IMR-90 (cell line): ENCODE measurements at regions not wholly inside any gene's neighbourhood (a gene's known extent, or its start where the extent isn't known, plus 50 kb on each side); places are given as distances from the start of the nearest gene placed in this dataset.

ENCODE experiments used
- ATAC-seq: fragments of 200-7000 bp; cut with Tn5 transposase; 2 replicates; pipeline ENCODE4 v1.9.1; 2020; ENCODE audit warnings: low read depth, mild to moderate bottlenecking, moderate library complexity
- BruUV-seq: library from RNA; stranded (reverse); fragments of 400-500 nt; replicated peaks from 2 replicates; lab custom pipeline; 2021; lab: Mats Ljungman, UMichigan
- CTCF ChIA-PET: fragments of 300-600 bp; formaldehyde crosslinking; extraction: SDS; loops from one replicate; lab custom pipeline; 2021; ENCODE audit warnings: antibody characterized with exemption; lab: Yijun Ruan, JAX
- POLR2A ChIA-PET: fragments of 300-600 bp; sonication (Branson Sonifier 250); formaldehyde crosslinking; loops from one replicate; lab custom pipeline; 2022; ENCODE audit warnings: antibody characterized with exemption; ENCODE audit not compliant: unreplicated experiment; lab: Charles Lee
- DNase-seq: peaks from one replicate; pipeline ENCODE4 v3.0.0; 2013
- H2AFZ ChIP-seq: replicated peaks from 2 replicates; pipeline ENCODE3; 2013; ENCODE audit warnings: low read length, mild to moderate bottlenecking; ENCODE audit not compliant: poor library complexity
- H2AK5ac ChIP-seq: 2 replicates; pipeline ENCODE4 v1.6.1; 2013; ENCODE audit warnings: low read depth, low read length, inconsistent platforms
- H2AK9ac ChIP-seq: replicated peaks from 2 replicates; pipeline ENCODE3; 2013; ENCODE audit warnings: mild to moderate bottlenecking, low read depth, low read length, moderate library complexity; ENCODE audit not compliant: poor library complexity
- H2BK120ac ChIP-seq: 2 replicates; pipeline ENCODE4 v1.6.1; 2013; ENCODE audit warnings: low read depth, low read length, inconsistent platforms
- H2BK15ac ChIP-seq: 3 replicates; pipeline ENCODE4 v1.6.1; 2013; ENCODE audit warnings: low read depth, low read length, inconsistent platforms
- H2BK20ac ChIP-seq: 2 replicates; pipeline ENCODE4 v1.6.1; 2013; ENCODE audit warnings: low read depth, mild to moderate bottlenecking, inconsistent platforms, low read length, moderate library complexity
- H2BK5ac ChIP-seq: 2 replicates; pipeline ENCODE4 v1.6.1; 2013; ENCODE audit warnings: mild to moderate bottlenecking, low read depth, low read length, inconsistent platforms; ENCODE audit not compliant: poor library complexity, severe bottlenecking
- H3K14ac ChIP-seq: replicated peaks from 2 replicates; pipeline ENCODE4 v1.6.1; 2013; ENCODE audit warnings: low read depth, low read length, inconsistent platforms
- H3K18ac ChIP-seq: 2 replicates; pipeline ENCODE4 v1.6.1; 2013; ENCODE audit warnings: low read depth, low read length, control low read depth
- H3K23ac ChIP-seq: 2 replicates; pipeline ENCODE4 v1.6.1; 2013; ENCODE audit warnings: low read depth, low read length, inconsistent platforms
- H3K27ac ChIP-seq: 2 replicates; pipeline ENCODE4 v1.5.1; 2013; ENCODE audit warnings: mild to moderate bottlenecking, control low read depth, low read length; ENCODE audit not compliant: insufficient read depth
- H3K27me3 ChIP-seq: 2 replicates; pipeline ENCODE4 v1.6.1; 2013; ENCODE audit warnings: low read length; ENCODE audit not compliant: control insufficient read depth, insufficient read depth
- H3K36me3 ChIP-seq: 2 replicates; pipeline ENCODE4 v1.6.1; 2013; ENCODE audit warnings: low read length, mixed read lengths; ENCODE audit not compliant: control insufficient read depth, insufficient read depth
- H3K4ac ChIP-seq: 2 replicates; pipeline ENCODE4 v1.6.1; 2013; ENCODE audit warnings: low read depth, low read length, inconsistent platforms
- H3K4me1 ChIP-seq: 2 replicates; pipeline ENCODE4 v1.6.1; 2013; ENCODE audit warnings: low read length, mixed read lengths; ENCODE audit not compliant: control insufficient read depth, insufficient read depth
- H3K4me2 ChIP-seq: 2 replicates; pipeline ENCODE4 v1.6.1; 2013; ENCODE audit warnings: low read depth, mild to moderate bottlenecking, control low read depth, low read length, moderate library complexity
- H3K4me3 ChIP-seq: 2 replicates; pipeline ENCODE4 v1.5.1; 2013; ENCODE audit warnings: low read depth, mild to moderate bottlenecking, control low read depth, low read length, moderate library complexity; ENCODE audit not compliant: insufficient read depth
- H3K56ac ChIP-seq: 2 replicates; pipeline ENCODE4 v1.6.1; 2013; ENCODE audit warnings: low read length, inconsistent platforms; ENCODE audit not compliant: insufficient read depth; ENCODE audit errors: extremely low read depth
- H3K79me1 ChIP-seq, 2 experiments: 2 replicates each; pipeline ENCODE4 v1.6.1; 2013; ENCODE audit warnings: low read length in 2 of 2, inconsistent platforms in 1 of 2, low read depth in 1 of 2
- H3K9ac ChIP-seq: 2 replicates; pipeline ENCODE4 v1.6.1; 2013; ENCODE audit warnings: low read depth, low read length, control low read depth
- H3K9me1 ChIP-seq: 2 replicates; pipeline ENCODE4 v1.6.1; 2013; ENCODE audit warnings: low read length, inconsistent platforms; ENCODE audit not compliant: insufficient read depth
- H3K9me3 ChIP-seq: 2 replicates; pipeline ENCODE4 v1.6.1; 2013; ENCODE audit warnings: low read length; ENCODE audit not compliant: control insufficient read depth, insufficient read depth
- H4K20me1 ChIP-seq: 2 replicates; pipeline ENCODE4 v1.6.1; 2013; ENCODE audit warnings: low read length, inconsistent platforms; ENCODE audit not compliant: insufficient read depth
- H4K5ac ChIP-seq: 2 replicates; pipeline ENCODE4 v1.6.1; 2013; ENCODE audit warnings: mild to moderate bottlenecking, low read depth, low read length, control low read depth
- H4K8ac ChIP-seq, 2 experiments: 2 replicates each; pipeline ENCODE4 v1.6.1; 2013; ENCODE audit warnings: low read depth in 2 of 2, low read length in 2 of 2, control low read depth in 1 of 2, inconsistent platforms in 1 of 2
- H4K91ac ChIP-seq: 2 replicates; pipeline ENCODE4 v1.6.1; 2013; ENCODE audit warnings: low read depth, low read length, inconsistent platforms; ENCODE audit not compliant: insufficient read depth
- BHLHE40 ChIP-seq: fragments of 150-350 bp; IDR thresholded peaks from 2 replicates; pipeline ENCODE4 v1.6.1; 2016; ENCODE audit warnings: mild to moderate bottlenecking, low read depth, low read length
- CEBPB ChIP-seq: IDR thresholded peaks from 2 replicates; pipeline ENCODE4 v1.6.1; 2012; ENCODE audit warnings: low read depth, low read length, improper control_type of control experiment
- CHD1 ChIP-seq: IDR thresholded peaks from 2 replicates; pipeline ENCODE4 v1.6.1; 2012; ENCODE audit warnings: low read depth, low read length, improper control_type of control experiment
- CTCF ChIP-seq: conservative IDR thresholded peaks from 2 replicates; pipeline ENCODE4 v1.5.1; 2012; ENCODE audit warnings: mild to moderate bottlenecking, low read depth, low read length, improper control_type of control experiment
- ELK1 ChIP-seq: fragments of 150-350 bp; IDR thresholded peaks from 2 replicates; pipeline ENCODE4 v1.6.1; 2016; ENCODE audit warnings: low read depth, mild to moderate bottlenecking, low read length, moderate library complexity, borderline replicate concordance
- FOS ChIP-seq: fragments of 150-350 bp; IDR thresholded peaks from 2 replicates; pipeline ENCODE4 v1.6.1; 2016; ENCODE audit warnings: low read depth, low read length
- MAFK ChIP-seq: IDR thresholded peaks from 2 replicates; pipeline ENCODE4 v1.6.1; 2012; ENCODE audit warnings: low read depth, low read length, improper control_type of control experiment
- MAZ ChIP-seq: IDR thresholded peaks from 2 replicates; pipeline ENCODE4 v1.6.1; 2012; ENCODE audit warnings: low read depth, mild to moderate bottlenecking, low read length, improper control_type of control experiment, moderate library complexity, borderline replicate concordance
- MXI1 ChIP-seq: IDR thresholded peaks from 2 replicates; pipeline ENCODE4 v1.6.1; 2012; ENCODE audit warnings: low read depth, mild to moderate bottlenecking, low read length, moderate library complexity, borderline replicate concordance
- NFE2L2 ChIP-seq: fragments of 150-350 bp; IDR thresholded peaks from 2 replicates; pipeline ENCODE4 v1.6.1; 2016; ENCODE audit warnings: low read depth, mild to moderate bottlenecking, low read length
- POLR2A ChIP-seq: IDR thresholded peaks from 2 replicates; pipeline ENCODE4 v1.6.1; 2012; ENCODE audit warnings: mild to moderate bottlenecking, low read depth, low read length
- RAD21 ChIP-seq: IDR thresholded peaks from 2 replicates; pipeline ENCODE4 v1.6.1; 2012; ENCODE audit warnings: low read length, improper control_type of control experiment
- RCOR1 ChIP-seq: IDR thresholded peaks from 2 replicates; pipeline ENCODE4 v1.6.1; 2012; ENCODE audit warnings: mild to moderate bottlenecking, low read length, improper control_type of control experiment; ENCODE audit not compliant: insufficient replicate concordance
- RFX5 ChIP-seq: IDR thresholded peaks from 2 replicates; pipeline ENCODE4 v1.8.0; 2012; ENCODE audit warnings: low read depth, mild to moderate bottlenecking, low read length, moderate library complexity
- SMC3 ChIP-seq: fragments of 150-350 bp; IDR thresholded peaks from 2 replicates; pipeline ENCODE4 v1.6.1; 2016; ENCODE audit warnings: low read depth, mild to moderate bottlenecking, antibody characterized with exemption, low read length, moderate library complexity
- USF2 ChIP-seq: fragments of 150-350 bp; IDR thresholded peaks from 2 replicates; pipeline ENCODE4 v1.6.1; 2017; ENCODE audit warnings: mild to moderate bottlenecking, antibody characterized with exemption, low read length, low read depth
- WGBS, 2 experiments: methylation state at CpG; one replicate each; pipeline versions ENCODE4 v1.1.5 to v1.1.7; 2013; ENCODE audit warnings: missing lambda C conversion rate in 2 of 2; ENCODE audit not compliant: insufficient read length in 1 of 2; ENCODE audit errors: extremely low coverage in 2 of 2; 5-methylcytosine and 5-hydroxymethylcytosine counted together
- dilution Hi-C: fragments of 300-500 bp; cut with HindIII; formaldehyde crosslinking; loops from one replicate; pipeline ENCODE4 v1.14.3; 2018; ENCODE audit warnings: low sequenced_read_pairs; ENCODE audit not compliant: unreplicated experiment
- in situ Hi-C: fragments of 300-500 bp; cut with MboI; formaldehyde crosslinking; loops from 3 replicates; pipeline ENCODE4 v1.14.3; 2019; ENCODE audit warnings: low sequenced_read_pairs, inconsistent platforms, mixed read lengths
- intact Hi-C: fragments of 100-400 bp; cut with micrococcal nuclease; formaldehyde crosslinking; loops from 2 replicates; pipeline ENCODE4 v1.10.0; 2022

GRCh38 chr11:45028911-45029682, 78.4 kb upstream of the TP53I11 start:
- H2BK20ac ChIP-seq = no peak overlapping the region
- TF ChIP-seq POLR2A (no peak), MAZ (no peak), SMC3 (no peak), NFE2L2 (no peak), FOS (no peak), CHD1 (no peak), MXI1 (no peak), CEBPB (no peak), CTCF (no peak), BHLHE40 (no peak), ELK1 (no peak), MAFK (no peak), RAD21 (no peak), USF2 (no peak), RFX5 (no peak), RCOR1 (no peak)
- dilution Hi-C loops = no loop called here
- no peak for DNase-seq
- no peak overlapping the region for H3K27ac ChIP-seq
- peaks cover 42% of the 10 kb centered on the region for H3K27me3 ChIP-seq
- no peak overlapping the region for H3K18ac ChIP-seq
- H2AFZ ChIP-seq = no peak overlapping the region
- H2AK9ac ChIP-seq = no peak overlapping the region
- H3K56ac ChIP-seq = no peak overlapping the region
- no TSS peak for BruUV-seq
- no peak overlapping the region for H2BK5ac ChIP-seq
- no peaks in the 10 kb centered on the region for H3K9me1 ChIP-seq
- H3K4ac ChIP-seq = no peak overlapping the region
- no peaks in the 10 kb centered on the region for H3K36me3 ChIP-seq
- no peak overlapping the region for H4K91ac ChIP-seq
- H2BK15ac ChIP-seq = no peak overlapping the region
- no peak overlapping the region for H3K14ac ChIP-seq
- H3K4me3 ChIP-seq = no peak overlapping the region
- H4K20me1 ChIP-seq = no peaks in the 10 kb centered on the region
- no peak overlapping the region for H2BK120ac ChIP-seq
- 61% methylated on average over 5 of the region's 13 CpGs; no CpG with 5 or more reads in 1 of the 2 experiments for WGBS, 2 experiments
- no peak overlapping the region for H4K5ac ChIP-seq
- H4K8ac ChIP-seq = no peak overlapping the region
- H3K23ac ChIP-seq = no peak overlapping the region
- no peak overlapping the region for H3K4me2 ChIP-seq
- in situ Hi-C loops = no loop called here
- intact Hi-C loops = no loop called here
- no peak overlapping the region for H3K9ac ChIP-seq
- H3K4me1 ChIP-seq = no peaks in the 10 kb centered on the region
- no peak for ATAC-seq
- no peak overlapping the region for H2AK5ac ChIP-seq
- H3K79me1 ChIP-seq = no peaks in the 10 kb centered on the region
- ChIA-PET CTCF (no interaction called here), POLR2A (no interaction called here)
- no peaks in the 10 kb centered on the region; the same call in 1 of the 2 replicates for H3K9me3 ChIP-seq
